ENCODE measurements at regions not wholly inside any gene's neighbourhood (a gene's known extent, or its start where the extent isn't known, plus 50 kb on each side); places are given as distances from the start of the nearest gene placed in this dataset.
"Not testable (repeated sequence)": the region's sequence is repeated elsewhere in the genome, so short reads cannot be mapped to it uniquely, and the experiment has no call there.

DNA sequence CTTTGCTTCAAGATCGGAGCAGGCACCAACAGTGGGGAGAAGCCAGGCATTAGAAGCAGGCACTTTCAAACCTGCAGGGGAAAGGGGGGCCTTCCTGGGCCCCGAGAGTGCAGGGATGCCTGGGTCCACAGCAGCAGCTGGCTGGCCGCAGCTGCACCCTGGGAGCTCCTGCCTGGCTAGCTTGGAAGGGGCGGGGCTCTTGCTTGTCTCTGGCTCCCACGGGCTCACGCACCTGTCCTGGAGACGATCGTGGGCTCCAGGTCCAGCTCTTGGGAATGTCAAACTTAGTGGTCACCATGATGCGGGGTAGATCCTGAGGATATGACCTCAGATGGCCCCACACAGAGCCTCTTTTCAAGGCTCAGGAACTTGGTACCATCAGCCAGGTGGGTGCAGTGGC is 1673.2 kb downstream of the LRRC4C start:
- Mint-ChIP-seq H3K9me3 (peaks cover 0 to 10% (median 2%) of the 10 kb centered on the region in 7 donors), H3K36me3 (no peaks in the 10 kb centered on the region), H3K4me1 (no peaks in the 10 kb centered on the region), H3K4me3 (no peak overlapping the region), H3K27me3 (no peaks in the 10 kb centered on the region), H3K27ac (no peak overlapping the region)
- ATAC-seq (ENCODE audit: low read depth in 2 of 2) = no peak
- DNase-seq = no peak

DNA sequence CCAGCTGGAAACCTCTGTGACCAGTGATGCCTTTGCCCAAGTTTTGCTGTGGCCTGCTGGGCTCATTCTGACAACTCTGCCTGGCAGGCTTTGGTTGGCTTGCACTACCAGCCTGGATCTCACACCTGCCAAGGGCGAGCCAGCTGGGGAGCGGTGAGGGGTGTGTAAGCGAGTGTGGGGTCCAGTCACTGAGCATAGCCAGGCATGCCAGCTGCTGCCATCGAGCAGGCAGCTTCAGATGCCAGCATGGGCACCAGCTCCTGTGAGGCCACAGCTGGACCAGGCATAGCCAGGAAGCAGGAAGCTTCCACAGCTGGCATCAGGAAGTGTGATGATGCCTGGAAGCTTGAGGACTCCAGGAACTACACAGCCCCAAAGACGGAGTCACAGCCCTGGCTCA is 1674.6 kb downstream of the LRRC4C start:
- Mint-ChIP-seq H3K27ac (no peak overlapping the region), H3K4me1 (no peaks in the 10 kb centered on the region), H3K27me3 (no peaks in the 10 kb centered on the region), H3K4me3 (no peak overlapping the region), H3K36me3 (no peaks in the 10 kb centered on the region), H3K9me3 (peaks cover 0 to 12% (median 1%) of the 10 kb centered on the region in 7 donors)
- DNase-seq (no peak), ATAC-seq (ENCODE audit: low read depth in 2 of 2) (no peak)

DNA sequence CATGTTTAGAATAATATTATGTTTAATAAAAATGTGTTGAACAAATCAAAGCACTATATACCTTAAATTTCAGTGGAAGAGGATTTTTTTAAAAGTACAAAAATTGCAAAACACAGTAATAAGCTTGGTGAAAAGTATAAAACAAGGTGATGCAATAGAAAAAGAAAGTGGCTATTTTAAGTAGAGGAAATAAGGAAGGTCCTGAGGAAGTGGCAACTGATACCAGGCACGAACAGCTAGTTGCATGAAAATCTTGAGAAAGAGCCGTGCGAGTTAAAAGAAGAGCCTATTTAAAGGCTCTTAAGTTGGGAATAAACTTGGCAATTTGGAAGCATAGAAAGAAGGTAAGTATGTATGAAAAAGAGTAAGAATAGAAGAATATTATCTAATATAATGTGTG is 1679.3 kb downstream of the LRRC4C start:
- H3K4me1 Mint-ChIP-seq = no peaks in the 10 kb centered on the region
- DNase-seq (no peak), ATAC-seq (ENCODE audit: low read depth in 2 of 2) (no peak)
- H3K9me3 Mint-ChIP-seq = peaks cover 0 to 12% (median 2%) of the 10 kb centered on the region in 7 donors
- no peak overlapping the region for H3K4me3 Mint-ChIP-seq
- no peak overlapping the region for H3K27ac Mint-ChIP-seq
- no peaks in the 10 kb centered on the region for H3K36me3 Mint-ChIP-seq
- H3K27me3 Mint-ChIP-seq = no peaks in the 10 kb centered on the region

DNA sequence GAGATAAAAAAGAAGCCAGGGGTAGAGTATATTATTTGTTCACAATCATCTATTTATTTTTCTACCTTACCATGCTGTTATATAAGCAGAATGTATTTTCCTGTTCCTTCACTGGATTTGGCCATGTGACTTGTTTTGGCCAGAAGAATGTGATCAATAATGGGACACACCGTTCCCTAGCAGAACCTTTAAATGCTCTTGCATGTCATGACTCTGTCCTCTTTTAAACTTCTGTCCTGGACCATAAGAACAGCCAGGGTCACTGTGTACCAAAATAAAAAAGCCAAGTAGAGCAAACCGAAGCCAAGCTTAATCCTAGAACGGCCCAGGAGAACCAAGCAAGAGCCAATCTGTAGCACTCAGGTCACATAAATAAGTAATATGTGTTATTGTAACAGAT is 1682.4 kb downstream of the LRRC4C start:
- peaks cover 0 to 13% (median 4%) of the 10 kb centered on the region in 7 donors for H3K9me3 Mint-ChIP-seq

DNA sequence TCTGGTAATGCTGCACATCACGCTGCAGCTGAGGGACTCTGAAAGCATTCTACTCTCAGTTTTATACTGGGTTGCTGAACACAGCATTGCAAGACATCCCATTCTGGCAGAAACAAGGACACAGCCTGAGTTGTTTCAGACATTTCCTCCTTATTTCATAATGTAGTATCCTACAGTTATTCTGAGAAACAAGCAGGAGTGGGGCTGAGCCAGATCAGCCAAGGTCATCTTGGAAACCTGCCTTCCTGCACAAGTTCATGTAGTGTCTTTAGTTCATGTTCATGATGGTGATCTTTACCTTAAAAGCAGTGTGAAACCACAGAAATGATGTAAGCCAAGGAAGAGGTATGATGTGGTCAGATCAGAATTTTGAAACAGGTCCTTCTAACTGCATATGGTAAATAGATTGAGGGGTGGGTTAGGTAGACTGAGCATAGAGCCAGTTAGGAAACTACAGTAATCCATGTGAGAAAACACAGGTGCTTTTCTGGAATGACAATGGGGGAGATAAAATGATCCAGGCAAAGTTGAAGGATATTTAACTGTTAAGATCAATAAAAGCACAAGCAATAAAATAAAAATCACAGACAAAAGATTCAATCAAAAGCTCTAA is 1686.8 kb downstream of the LRRC4C start:
- H3K9me3 Mint-ChIP-seq = peaks cover 0 to 13% (median 9%) of the 10 kb centered on the region in 7 donors
- no peaks in the 10 kb centered on the region for H3K27me3 Mint-ChIP-seq
- H3K4me3 Mint-ChIP-seq = no peak overlapping the region
- no peak overlapping the region for H3K27ac Mint-ChIP-seq
- ATAC-seq (ENCODE audit: low read depth in 2 of 2) (no peak), DNase-seq (no peak)
- H3K4me1 Mint-ChIP-seq = no peaks in the 10 kb centered on the region
- H3K36me3 Mint-ChIP-seq = no peaks in the 10 kb centered on the region

More for the DNA sequence above, 1682.4 kb downstream of the LRRC4C start:
- H3K27me3 Mint-ChIP-seq = no peaks in the 10 kb centered on the region
- no peak overlapping the region for H3K27ac Mint-ChIP-seq
- DNase-seq (no peak), ATAC-seq (ENCODE audit: low read depth in 2 of 2) (no peak)
- no peaks in the 10 kb centered on the region for H3K36me3 Mint-ChIP-seq
- H3K4me3 Mint-ChIP-seq = no peak overlapping the region
- H3K4me1 Mint-ChIP-seq = no peaks in the 10 kb centered on the region

DNA sequence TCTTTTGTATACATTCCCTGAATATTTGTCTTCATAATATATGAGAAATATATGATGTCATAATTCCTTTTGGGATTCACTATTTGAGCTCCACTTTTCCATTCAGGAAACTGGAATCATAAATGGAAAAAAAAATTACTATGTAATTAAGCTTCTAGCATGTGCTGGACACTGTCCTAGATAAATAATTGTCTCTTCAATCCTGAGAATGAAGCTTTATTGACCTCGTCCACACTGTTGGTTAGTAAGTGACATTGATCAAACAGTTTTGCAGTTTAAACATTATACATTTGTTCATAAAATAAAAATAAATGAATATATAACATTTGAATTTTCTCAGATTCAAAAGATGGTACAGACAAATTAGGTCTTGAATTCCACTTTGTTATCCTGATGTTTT is 1691.2 kb downstream of the LRRC4C start:
- H3K27me3 Mint-ChIP-seq = no peaks in the 10 kb centered on the region
- no peak for ATAC-seq (ENCODE audit: low read depth in 2 of 2)
- H3K4me3 Mint-ChIP-seq = no peak overlapping the region
- no peaks in the 10 kb centered on the region for H3K36me3 Mint-ChIP-seq
- H3K27ac Mint-ChIP-seq = no peak overlapping the region
- DNase-seq = no peak
- H3K4me1 Mint-ChIP-seq = no peaks in the 10 kb centered on the region
- peaks cover 1 to 15% (median 8%) of the 10 kb centered on the region in 7 donors for H3K9me3 Mint-ChIP-seq

DNA sequence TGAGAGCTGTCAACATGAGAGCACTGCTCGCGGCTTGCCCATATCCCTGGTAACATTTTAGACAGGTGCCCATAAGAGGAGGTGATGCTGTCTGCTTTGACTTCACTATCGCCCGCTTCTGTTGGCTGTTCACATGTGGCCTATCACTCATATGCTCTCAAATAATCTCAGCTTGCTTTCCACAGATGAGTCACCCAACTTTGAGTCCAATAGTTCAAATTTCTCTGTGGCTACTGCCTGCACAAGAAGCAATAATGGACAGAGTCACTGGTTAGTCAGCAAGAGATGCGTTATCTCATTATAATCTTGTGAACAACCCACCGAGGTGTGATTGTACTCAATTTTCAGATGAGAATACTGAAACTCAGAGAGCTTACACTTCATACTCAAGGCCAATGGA is 1714.1 kb downstream of the LRRC4C start:
- H3K27me3 Mint-ChIP-seq = no peaks in the 10 kb centered on the region
- ATAC-seq (ENCODE audit: low read depth in 2 of 2) (no peak), DNase-seq (no peak)
- H3K27ac Mint-ChIP-seq = no peak overlapping the region
- H3K4me1 Mint-ChIP-seq = no peaks in the 10 kb centered on the region
- H3K36me3 Mint-ChIP-seq = no peaks in the 10 kb centered on the region
- H3K9me3 Mint-ChIP-seq = peaks cover 4 to 29% (median 11%) of the 10 kb centered on the region in 7 donors
- no peak overlapping the region for H3K4me3 Mint-ChIP-seq

DNA sequence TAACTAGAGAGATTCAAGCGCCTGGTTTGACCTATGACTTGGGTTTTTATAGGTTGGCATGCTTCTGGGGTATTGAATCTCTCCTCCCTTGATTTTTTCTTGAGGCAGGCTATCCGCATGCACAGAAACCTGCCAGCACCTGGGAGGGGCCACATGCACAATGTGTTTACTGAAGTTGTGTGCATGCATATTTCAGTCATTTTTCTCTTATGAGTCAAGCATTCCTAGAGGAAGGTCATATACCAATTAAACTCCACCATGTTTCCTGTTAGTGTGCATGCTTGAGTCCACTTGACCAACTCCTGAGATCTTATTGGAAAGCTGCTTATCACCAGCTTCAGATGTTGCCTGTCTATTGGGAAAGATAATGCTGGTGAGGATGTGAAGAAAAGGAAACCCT is 1718.4 kb downstream of the LRRC4C start:
- no peak overlapping the region for H3K4me3 Mint-ChIP-seq
- H3K27ac Mint-ChIP-seq = no peak overlapping the region
- H3K36me3 Mint-ChIP-seq = no peaks in the 10 kb centered on the region
- no peak for ATAC-seq (ENCODE audit: low read depth in 2 of 2)
- DNase-seq = no peak
- H3K27me3 Mint-ChIP-seq = no peaks in the 10 kb centered on the region
- no peaks in the 10 kb centered on the region for H3K4me1 Mint-ChIP-seq
- H3K9me3 Mint-ChIP-seq = peaks cover 0 to 22% (median 8%) of the 10 kb centered on the region in 7 donors

DNA sequence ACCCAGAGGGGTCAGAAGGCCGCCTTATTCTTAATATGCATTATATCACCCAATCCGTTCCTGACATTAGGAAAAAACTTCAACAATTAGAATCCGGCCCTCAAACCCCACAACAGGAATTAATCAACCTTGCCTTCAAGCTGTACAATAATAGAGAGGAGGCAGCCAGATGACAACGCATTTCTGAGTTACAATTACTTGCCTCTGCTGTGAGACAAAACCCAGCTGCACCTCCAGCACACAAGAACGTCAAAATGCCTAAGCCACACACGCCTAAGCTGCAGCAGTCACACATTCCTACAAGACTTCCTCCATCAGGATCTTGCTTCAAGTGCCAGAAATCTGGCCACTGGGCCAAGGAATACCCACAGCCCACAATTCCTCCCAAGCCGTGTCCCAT is 1723.1 kb downstream of the LRRC4C start:
- peaks cover 2 to 17% (median 7%) of the 10 kb centered on the region in 7 donors for H3K9me3 Mint-ChIP-seq
- not testable (repeated sequence) for ATAC-seq (ENCODE audit: low read depth in 2 of 2); H3K27ac Mint-ChIP-seq; H3K4me1 Mint-ChIP-seq; H3K27me3 Mint-ChIP-seq; DNase-seq; H3K36me3 Mint-ChIP-seq; H3K4me3 Mint-ChIP-seq

DNA sequence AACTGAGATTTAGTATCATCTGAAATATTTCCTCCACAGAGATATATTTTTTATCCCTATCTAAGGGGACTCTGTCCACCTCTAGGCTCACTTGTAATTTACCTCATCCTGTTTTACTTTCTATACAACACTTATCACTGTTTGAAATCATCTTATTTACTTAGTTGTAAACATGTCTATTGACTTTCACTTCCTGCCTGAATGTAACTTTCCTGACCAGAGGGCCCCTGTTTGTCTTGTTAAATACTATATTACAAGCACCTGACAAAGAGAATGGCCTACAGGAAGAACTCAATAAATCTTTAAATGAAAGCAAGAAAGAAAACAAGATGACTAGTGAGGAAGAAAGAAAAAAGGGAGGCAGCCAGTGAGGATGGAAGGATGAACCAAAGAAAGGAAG is 1727.5 kb downstream of the LRRC4C start:
- Mint-ChIP-seq H3K4me1 (no peaks in the 10 kb centered on the region), H3K36me3 (no peaks in the 10 kb centered on the region), H3K4me3 (peak overlapping the region in 1 of 8 donors; percentile 9), H3K27ac (peak overlapping the region in 1 of 6 donors; percentile 14), H3K9me3 (peaks cover 3 to 17% (median 8%) of the 10 kb centered on the region in 7 donors), H3K27me3 (no peaks in the 10 kb centered on the region)
- no peak for ATAC-seq (ENCODE audit: low read depth in 2 of 2)
- DNase-seq = no peak

DNA sequence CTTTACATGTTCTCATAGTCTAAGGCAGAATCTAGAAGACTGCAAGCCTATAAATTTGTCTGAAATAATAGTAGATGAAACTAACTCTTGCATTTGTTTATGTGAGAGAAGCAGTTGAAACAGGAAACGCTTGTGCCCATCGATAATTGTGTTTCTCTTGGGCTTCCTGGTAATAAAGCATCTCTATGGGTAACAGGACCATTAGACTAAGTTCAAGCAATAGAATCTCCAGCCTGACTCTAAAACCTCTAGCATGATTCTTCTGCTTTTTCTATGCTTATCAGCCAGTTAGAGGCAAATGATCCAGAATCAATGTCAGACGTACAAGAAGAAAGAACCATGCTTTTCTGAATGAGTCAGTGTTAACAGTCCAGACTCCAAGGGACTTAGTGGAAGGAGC is 1734.4 kb downstream of the LRRC4C start:
- DNase-seq (no peak), ATAC-seq (ENCODE audit: low read depth in 2 of 2) (no peak)
- H3K4me3 Mint-ChIP-seq = no peak overlapping the region
- H3K4me1 Mint-ChIP-seq = no peaks in the 10 kb centered on the region
- H3K27ac Mint-ChIP-seq = no peak overlapping the region
- no peaks in the 10 kb centered on the region for H3K36me3 Mint-ChIP-seq
- H3K27me3 Mint-ChIP-seq = no peaks in the 10 kb centered on the region
- peaks cover 0 to 13% (median 6%) of the 10 kb centered on the region in 7 donors for H3K9me3 Mint-ChIP-seq

DNA sequence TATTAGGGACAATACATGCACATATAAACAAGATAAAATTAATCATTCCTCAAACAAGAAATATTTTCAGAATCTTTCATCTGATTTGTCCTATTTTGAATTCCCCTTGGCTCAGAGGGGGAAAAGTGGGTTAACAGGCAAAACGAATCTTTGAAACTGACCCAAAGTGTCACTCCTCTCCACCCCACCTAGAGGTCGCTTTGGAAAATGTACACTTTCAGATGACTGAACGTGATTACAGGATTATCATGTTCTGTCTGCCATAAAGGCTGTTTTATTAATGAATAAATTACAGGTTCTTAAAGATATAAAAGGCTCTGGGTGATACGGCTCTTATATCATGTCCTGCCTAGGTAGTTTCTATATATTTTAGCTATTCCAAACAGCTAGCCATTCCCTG is 1735.0 kb downstream of the LRRC4C start:
- no peaks in the 10 kb centered on the region for H3K4me1 Mint-ChIP-seq
- H3K27me3 Mint-ChIP-seq = no peaks in the 10 kb centered on the region
- H3K36me3 Mint-ChIP-seq = no peaks in the 10 kb centered on the region
- no peak overlapping the region for H3K27ac Mint-ChIP-seq
- DNase-seq = no peak
- no peak overlapping the region for H3K4me3 Mint-ChIP-seq
- ATAC-seq (ENCODE audit: low read depth in 2 of 2) = no peak
- H3K9me3 Mint-ChIP-seq = peaks cover 0 to 13% (median 6%) of the 10 kb centered on the region in 7 donors

DNA sequence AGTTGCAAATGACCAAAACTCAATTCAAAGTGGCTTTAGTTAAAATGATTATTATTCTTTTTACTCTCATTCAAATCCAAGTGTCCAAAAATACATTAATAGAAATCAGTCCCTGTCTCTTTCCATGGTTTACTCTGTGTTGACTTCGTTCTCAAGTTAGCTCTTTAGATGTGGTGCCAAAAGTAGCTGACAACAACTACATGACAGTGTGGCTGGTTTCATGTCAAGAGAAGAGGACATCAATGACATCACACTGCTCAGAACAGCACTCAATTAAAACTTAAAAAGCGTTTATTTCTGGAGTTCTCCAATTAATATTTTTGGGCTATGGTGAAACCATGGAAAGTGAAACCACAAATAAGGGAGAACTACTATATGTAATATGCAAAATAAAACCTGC is 1746.9 kb downstream of the LRRC4C start:
- no peak overlapping the region for H3K27ac Mint-ChIP-seq
- H3K36me3 Mint-ChIP-seq = no peaks in the 10 kb centered on the region
- H3K4me3 Mint-ChIP-seq = no peak overlapping the region
- H3K27me3 Mint-ChIP-seq = no peaks in the 10 kb centered on the region
- DNase-seq (no peak), ATAC-seq (ENCODE audit: low read depth in 2 of 2) (no peak)
- peaks cover 4 to 29% (median 8%) of the 10 kb centered on the region in 7 donors for H3K9me3 Mint-ChIP-seq
- no peaks in the 10 kb centered on the region for H3K4me1 Mint-ChIP-seq

DNA sequence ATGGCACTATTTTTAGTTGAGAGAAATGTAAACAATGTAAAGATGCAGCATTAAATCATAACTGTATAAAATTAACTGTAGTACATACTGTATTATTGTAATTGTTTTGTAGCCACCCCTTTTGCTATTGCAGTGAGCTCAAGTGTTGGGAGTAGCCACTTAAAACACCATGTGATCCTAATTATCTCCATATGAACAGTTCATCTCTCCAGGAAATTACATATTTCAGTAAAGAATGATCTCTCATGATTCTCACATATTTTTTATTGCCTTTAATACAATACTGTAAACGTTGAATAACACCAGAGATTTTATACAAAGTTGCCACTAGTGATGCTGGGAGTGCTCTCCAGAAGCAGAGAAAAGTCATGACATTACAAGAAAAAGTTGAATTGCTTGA is 1768.6 kb downstream of the LRRC4C start:
- no peak for ATAC-seq (ENCODE audit: low read depth in 2 of 2)
- Mint-ChIP-seq H3K27me3 (no peaks in the 10 kb centered on the region), H3K27ac (no peak overlapping the region), H3K4me1 (no peaks in the 10 kb centered on the region), H3K36me3 (no peaks in the 10 kb centered on the region), H3K4me3 (no peak overlapping the region), H3K9me3 (peaks cover 0 to 19% (median 6%) of the 10 kb centered on the region in 7 donors)
- DNase-seq = no peak
